GM12878 (cell line): ENCODE measurements at regions not wholly inside any gene's neighbourhood (a gene's known extent, or its start where the extent isn't known, plus 50 kb on each side); places are given as distances from the start of the nearest gene placed in this dataset.
"Not testable (repeated sequence)": the region's sequence is repeated elsewhere in the genome, so short reads cannot be mapped to it uniquely, and the experiment has no call there.

Experiments used
- ATAC-seq: fragments of 200-7000 bp; cut with Tn5 transposase; 3 replicates; pipeline ENCODE4 v1.9.1; 2020; ENCODE audit warnings: mild to moderate bottlenecking, moderate library complexity
- BruUV-seq: library from RNA; stranded (reverse); fragments of 400-500 nt; replicated peaks from 2 replicates; lab custom pipeline; 2021; lab: Mats Ljungman, UMichigan
- CTCF ChIA-PET: fragments of 300-600 bp; sonication (Branson Sonifier 250); formaldehyde crosslinking; extraction: SDS; loops from one replicate; lab custom pipeline; 2021; ENCODE audit warnings: inconsistent platforms; lab: Yijun Ruan, JAX
- POLR2A ChIA-PET: fragments of 350-600 bp; formaldehyde crosslinking; extraction: SDS; loops from one replicate; lab custom pipeline; 2021; ENCODE audit warnings: inconsistent platforms; lab: Charles Lee
- RAD21 ChIA-PET: fragments of 300-600 bp; sonication (Branson Sonifier 250); formaldehyde crosslinking; loops from one replicate; lab custom pipeline; 2023; ENCODE audit warnings: antibody characterized with exemption; ENCODE audit not compliant: unreplicated experiment; lab: Charles Lee
- SMC1A ChIA-PET: fragments of 300-600 bp; sonication (Branson Sonifier 250); formaldehyde crosslinking; loops from one replicate; lab custom pipeline; 2023; ENCODE audit not compliant: unreplicated experiment, uncharacterized antibody; lab: Charles Lee
- DNase-seq: peaks from one replicate; pipeline ENCODE4 v3.0.0-alpha.2; 2011; ENCODE audit warnings: low read depth, low spot score
- FAIRE-seq: peaks from 3 replicates; lab custom pipeline; 2011; peaks lifted over from hg19 to GRCh38; lab: Jason Lieb, UNC
- H2AFZ ChIP-seq: 2 replicates; pipeline ENCODE4 v1.6.0; 2011; ENCODE audit warnings: low read depth, low read length, control low read depth; ENCODE audit not compliant: control insufficient read depth
- H3K27ac ChIP-seq: 2 replicates; pipeline ENCODE4 v1.5.1; 2011; ENCODE audit warnings: control low read depth; ENCODE audit not compliant: control insufficient read depth, insufficient read depth
- H3K27me3 ChIP-seq, 2 experiments: replicated peaks in 1 of 2; 2 replicates each; pipeline versions ENCODE4 v1.6.0 to v1.6.1; 2011; ENCODE audit warnings: low read length in 1 of 2; ENCODE audit not compliant: control insufficient read depth in 2 of 2, insufficient read depth in 2 of 2
- H3K36me3 ChIP-seq, 2 experiments: 2 replicates each; pipeline ENCODE4 v1.5.1; 2011; ENCODE audit warnings: low read length in 1 of 2; ENCODE audit not compliant: control insufficient read depth in 2 of 2, insufficient read depth in 2 of 2
- H3K4me1 ChIP-seq: 2 replicates; pipeline ENCODE4 v1.6.1; 2011; ENCODE audit warnings: mild to moderate bottlenecking, low read length, moderate library complexity, mixed read lengths; ENCODE audit not compliant: control insufficient read depth, insufficient read depth
- H3K4me2 ChIP-seq: 2 replicates; pipeline ENCODE4 v1.6.0; 2011; ENCODE audit warnings: control low read depth; ENCODE audit not compliant: control insufficient read depth, insufficient read depth
- H3K4me3 ChIP-seq: fragments of 200-600 bp; sonication (generic); 2 replicates; pipeline ENCODE4 v1.5.1; 2016
- H3K79me2 ChIP-seq: 2 replicates; pipeline ENCODE4 v1.6.0; 2011; ENCODE audit warnings: low read length; ENCODE audit not compliant: control insufficient read depth, insufficient read depth
- H3K9ac ChIP-seq: 2 replicates; pipeline ENCODE4 v1.8.0; 2011; ENCODE audit warnings: low read length, control low read depth, mixed read lengths; ENCODE audit not compliant: control insufficient read depth, insufficient read depth
- H3K9me3 ChIP-seq: replicated peaks from 3 replicates; pipeline ENCODE4 v1.5.1; 2011; ENCODE audit warnings: mild to moderate bottlenecking, low read length; ENCODE audit not compliant: control insufficient read depth, insufficient read depth
- H4K20me1 ChIP-seq: 2 replicates; pipeline ENCODE4 v1.6.0; 2011; ENCODE audit not compliant: control insufficient read depth, insufficient read depth
- CBX5 ChIP-seq: sonication (generic); IDR thresholded peaks from 2 replicates; pipeline ENCODE4 v1.6.1; 2016; ENCODE audit warnings: low read depth, moderate library complexity, mild to moderate bottlenecking, inconsistent platforms
- ZNF207 ChIP-seq: fragments of 450-650 bp; IDR thresholded peaks from 2 replicates; pipeline ENCODE4 v1.6.1; 2014; ENCODE audit warnings: antibody characterized with exemption, mild to moderate bottlenecking, borderline replicate concordance
- ZNF274 ChIP-seq: IDR thresholded peaks from one replicate; pipeline ENCODE4 v1.8.0; 2011; ENCODE audit not compliant: insufficient read length, insufficient read depth
- ZNF592 ChIP-seq: fragments of 450-650 bp; IDR thresholded peaks from 2 replicates; pipeline ENCODE4 v1.6.1; 2017; ENCODE audit warnings: mild to moderate bottlenecking, moderate library complexity
- WGBS: methylation state at CpG from one replicate; pipeline ENCODE4 v1.1.6; 2016; ENCODE audit warnings: low lambda C conversion rate; ENCODE audit not compliant: insufficient replicate concordance, insufficient coverage; ENCODE audit errors: missing lambda C conversion rate; 5-methylcytosine and 5-hydroxymethylcytosine counted together
- in situ Hi-C: fragments of 300-500 bp; cut with MboI; formaldehyde crosslinking; loops from 9 replicates; pipeline ENCODE4 v1.14.3; 2018; ENCODE audit warnings: mixed read lengths
- intact Hi-C: fragments of 100-400 bp; cut with micrococcal nuclease; formaldehyde crosslinking; loops from one replicate; pipeline ENCODE4 v1.14.2; 2022; ENCODE audit not compliant: unreplicated experiment

GRCh38 chr15:34653992-34654391 lies 70.5 kb upstream of the GOLGA8B start (continued):
- TF ChIP-seq ZNF592, result no peak

GRCh38 chr15:34653326-34653725 lies 69.9 kb upstream of the GOLGA8B start:
- H3K4me1 ChIP-seq, DNase-seq, H3K79me2 ChIP-seq, POLR2A ChIA-PET, H3K9ac ChIP-seq, H4K20me1 ChIP-seq, H2AFZ ChIP-seq, in situ Hi-C loops, H3K9me3 ChIP-seq, RAD21 ChIA-PET, H3K4me2 ChIP-seq, H3K27me3 ChIP-seq, BruUV-seq, FAIRE-seq, ATAC-seq, H3K27ac ChIP-seq, CTCF ChIA-PET, intact Hi-C loops, SMC1A ChIA-PET, H3K4me3 ChIP-seq, H3K36me3 ChIP-seq: not testable (repeated sequence)
- 29% methylated on average over 1 of the region's 3 CpGs for WGBS

GRCh38 chr15:34652726-34653033 lies 69.2 kb upstream of the GOLGA8B start:
- TF ChIP-seq ZNF207 (no peak), CBX5 (no peak), ZNF274 (no peak)
- no peak for FAIRE-seq

More at GRCh38 chr15:34652726-34653033, 69.2 kb upstream of the GOLGA8B start:
- intact Hi-C loops (no loop called here), in situ Hi-C loops (no loop called here)
- Histone ChIP-seq H3K27ac (no peak overlapping the region), H2AFZ (no peak overlapping the region), H3K4me2 (no peak overlapping the region), H3K9me3 (no peaks in the 10 kb centered on the region), H3K27me3 (peaks cover 0 to 3% of the 10 kb centered on the region in 2 experiments; a peak in 1 of 4 replicates), H3K79me2 (no peaks in the 10 kb centered on the region), H3K36me3 (no peaks in the 10 kb centered on the region), H3K4me1 (no peaks in the 10 kb centered on the region), H3K9ac (no peak overlapping the region), H3K4me3 (no peak overlapping the region), H4K20me1 (no peaks in the 10 kb centered on the region)
- ChIA-PET RAD21 (no interaction called here), SMC1A (no interaction called here), POLR2A (no interaction called here), CTCF (no interaction called here)
- DNase-seq (no peak), ATAC-seq (no peak)
- BruUV-seq, result no TSS peak
